Stimulated activated CD4-positive, alpha-beta T cell treated with anti-CD3 and anti-CD28 coated beads, Interleukin-15, amount 100 ng/mL, for 1 hour (primary cell): ENCODE measurements at regions not wholly inside any gene's neighbourhood (a gene's known extent, or its start where the extent isn't known, plus 50 kb on each side); places are given as distances from the start of the nearest gene placed in this dataset.

Source experiments
- DNase-seq, 2 donors: peaks; one replicate each; pipeline ENCODE4 v3.0.0-alpha.2; 2020; ENCODE audit warnings: low read depth in 1 of 2, low spot score in 1 of 2

GRCh38 chr7:25933921-25934320 lies 218.1 kb upstream of the NFE2L3 start:
- no peak for DNase-seq

- DNase-seq = no peak
Observed at GRCh38 chr7:25940086-25940906, 211.7 kb upstream of the NFE2L3 start.

GRCh38 chr7:25944777-25945515 lies 207.1 kb upstream of the NFE2L3 start:
- DNase-seq = no peak

- DNase-seq = no peak
Observed at GRCh38 chr7:25945608-25946007, 206.4 kb upstream of the NFE2L3 start.

- no peak for DNase-seq
Observed at GRCh38 chr7:25946181-25946580, 205.8 kb upstream of the NFE2L3 start.

- DNase-seq = no peak
Observed at GRCh38 chr7:25947669-25948516, 204.1 kb upstream of the NFE2L3 start.

- no peak for DNase-seq
Observed at GRCh38 chr7:25949736-25950487, 202.1 kb upstream of the NFE2L3 start.

- DNase-seq = peak; percentile 71
Observed at GRCh38 chr7:25950488-25951413, 201.2 kb upstream of the NFE2L3 start.

- no peak for DNase-seq
Observed at GRCh38 chr7:25951414-25952260, 200.4 kb upstream of the NFE2L3 start.

GRCh38 chr7:25952261-25953057 lies 199.5 kb upstream of the NFE2L3 start:
- no peak for DNase-seq

GRCh38 chr7:25953859-25954258 lies 198.1 kb upstream of the NFE2L3 start:
- DNase-seq = no peak

- no peak for DNase-seq
Observed at GRCh38 chr7:25954395-25954794, 197.6 kb upstream of the NFE2L3 start.

- no peak for DNase-seq
Observed at GRCh38 chr7:25959168-25959734, 192.7 kb upstream of the NFE2L3 start.

GRCh38 chr7:25963733-25964132 lies 188.3 kb upstream of the NFE2L3 start:
- no peak for DNase-seq

- DNase-seq = no peak
Observed at GRCh38 chr7:25964483-25964991, 187.5 kb upstream of the NFE2L3 start.

GRCh38 chr7:25965405-25966123 lies 186.4 kb upstream of the NFE2L3 start:
- no peak for DNase-seq

GRCh38 chr7:25966469-25966868 lies 185.5 kb upstream of the NFE2L3 start:
- no peak for DNase-seq
